ENCODE measurements at regions not wholly inside any gene's neighbourhood (a gene's known extent, or its start where the extent isn't known, plus 50 kb on each side); places are given as distances from the start of the nearest gene placed in this dataset.

DNA sequence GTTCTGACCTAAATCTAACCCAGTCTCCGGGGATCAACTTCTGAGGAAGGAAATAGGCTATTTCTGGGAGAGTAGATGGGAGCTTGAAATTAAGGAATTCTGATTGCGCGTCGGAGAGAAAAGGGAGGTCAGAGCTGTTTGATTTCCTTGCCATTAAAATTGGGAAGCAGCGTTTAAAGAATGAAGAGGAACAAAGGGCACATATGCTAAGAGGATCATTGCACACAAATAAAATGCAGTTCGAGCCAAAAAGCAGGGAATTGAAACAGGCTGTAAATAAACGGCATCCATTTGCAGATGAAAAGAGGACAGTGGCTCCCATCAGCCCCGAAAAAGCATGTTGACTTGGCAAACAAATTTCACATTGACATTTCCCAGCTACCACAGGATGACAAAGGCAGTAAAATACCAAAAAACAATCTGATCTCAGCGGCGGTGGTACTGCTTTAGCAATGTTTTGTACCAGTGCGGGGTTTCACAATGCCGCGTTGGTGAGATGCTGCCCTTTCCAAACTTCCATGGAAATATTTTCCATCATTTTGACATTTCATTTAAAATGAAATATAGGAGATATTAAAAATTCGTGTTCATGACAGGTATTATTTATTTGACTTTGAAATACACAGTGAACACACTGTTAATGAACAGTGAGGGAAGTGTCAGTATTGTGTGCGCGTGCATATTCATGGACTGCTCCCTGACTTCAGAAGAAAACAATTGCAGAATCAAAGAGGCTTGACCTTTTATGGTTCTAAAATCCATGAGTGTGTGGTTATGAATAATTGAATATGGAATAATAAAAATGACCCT lies 108.8 kb downstream of the SQOR start:
- no peak for TF ChIP-seq GATA2 (IDR thresholded peaks at IDR 0.05; ENCODE audit: low read depth, low read length)
- TF ChIP-seq GATA3 (IDR thresholded peaks at IDR 0.05; ENCODE audit: low read depth, low read length) = no peak

DNA sequence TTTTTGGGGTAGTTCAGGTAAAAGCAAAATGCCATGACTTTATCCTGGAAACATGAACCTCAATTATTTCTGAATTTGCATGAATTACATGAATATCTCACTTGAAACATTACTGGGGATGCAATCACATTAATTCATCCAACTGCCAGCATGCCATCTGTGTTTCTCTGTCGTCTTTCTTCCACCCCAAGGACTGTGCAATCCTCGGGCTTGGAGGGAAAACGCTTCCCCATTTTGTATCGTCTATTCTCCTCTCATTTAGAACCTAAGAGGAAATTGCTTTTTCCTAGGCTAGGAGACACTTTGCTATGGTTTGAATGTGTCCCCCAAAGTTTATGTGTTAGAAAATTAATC lies 109.4 kb downstream of the SQOR start:
- TF ChIP-seq GATA3 (IDR thresholded peaks at IDR 0.05; ENCODE audit: low read depth, low read length) (no peak), GATA2 (IDR thresholded peaks at IDR 0.05; ENCODE audit: low read depth, low read length) (no peak)

DNA sequence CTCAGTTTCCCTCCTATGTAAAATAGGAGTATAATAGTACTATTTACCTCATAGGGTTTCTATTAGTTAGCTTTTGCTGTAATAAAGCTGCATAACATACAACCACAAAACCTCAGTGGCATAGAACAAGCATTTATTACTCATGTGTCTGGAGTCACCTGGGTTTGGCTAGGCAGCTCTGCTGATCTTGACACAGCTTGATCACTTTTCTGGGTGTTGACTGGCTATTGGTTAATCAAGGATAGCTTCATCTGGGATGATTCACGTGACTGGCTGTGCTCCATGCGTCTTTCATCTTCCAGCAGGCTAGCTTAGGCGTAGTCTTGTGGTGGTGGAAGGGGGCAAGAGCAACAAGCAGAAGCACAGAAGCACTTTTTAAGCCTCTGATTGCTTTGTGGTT lies 112.6 kb downstream of the SQOR start:
- TF ChIP-seq GATA2 (IDR thresholded peaks at IDR 0.05; ENCODE audit: low read depth, low read length) (no peak), GATA3 (IDR thresholded peaks at IDR 0.05; ENCODE audit: low read depth, low read length) (no peak)

DNA sequence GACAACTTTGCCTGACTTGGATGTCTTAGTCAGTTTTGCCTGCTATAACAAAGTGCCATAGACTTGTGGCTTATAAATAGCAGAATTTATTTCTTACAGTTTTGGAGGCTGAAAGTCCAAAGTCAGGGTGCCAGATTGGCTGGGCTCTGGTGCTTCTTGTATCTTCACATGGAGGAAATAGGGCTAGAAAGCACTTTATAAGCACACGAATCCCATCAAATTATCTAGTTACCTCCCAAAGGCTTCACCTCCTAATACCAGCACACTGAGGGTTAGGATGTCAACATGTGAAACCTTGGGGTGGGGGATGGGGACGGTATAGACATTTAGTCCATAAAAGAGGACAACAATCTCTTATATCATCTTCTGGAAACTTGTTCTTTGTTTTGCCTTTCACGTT lies 116.8 kb downstream of the SQOR start:
- no peak for TF ChIP-seq GATA3 (IDR thresholded peaks at IDR 0.05; ENCODE audit: low read depth, low read length)
- TF ChIP-seq GATA2 (IDR thresholded peaks at IDR 0.05; ENCODE audit: low read depth, low read length) = no peak

DNA sequence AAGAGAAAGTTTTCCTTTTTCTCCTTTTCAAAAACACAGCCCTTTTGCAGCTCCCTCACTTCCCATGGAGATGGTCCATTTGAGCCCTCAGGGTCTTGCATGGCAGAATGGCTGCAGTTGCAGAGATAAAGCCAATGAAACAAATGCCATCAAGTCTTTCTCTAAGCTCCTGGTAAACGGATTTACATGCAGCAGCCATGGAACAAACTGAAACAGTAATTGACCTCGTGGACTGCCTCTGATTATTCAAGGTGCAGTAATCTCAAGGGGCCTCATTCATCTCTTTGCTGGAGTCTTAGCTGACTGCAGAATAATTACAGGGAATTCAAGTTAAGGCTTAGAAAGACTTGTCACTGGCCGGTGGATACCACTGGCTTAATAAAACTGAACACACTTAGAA lies 125.1 kb downstream of the SQOR start:
- TF ChIP-seq GATA3 (IDR thresholded peaks at IDR 0.05; ENCODE audit: low read depth, low read length) (no peak), GATA2 (IDR thresholded peaks at IDR 0.05; ENCODE audit: low read depth, low read length) (no peak)

DNA sequence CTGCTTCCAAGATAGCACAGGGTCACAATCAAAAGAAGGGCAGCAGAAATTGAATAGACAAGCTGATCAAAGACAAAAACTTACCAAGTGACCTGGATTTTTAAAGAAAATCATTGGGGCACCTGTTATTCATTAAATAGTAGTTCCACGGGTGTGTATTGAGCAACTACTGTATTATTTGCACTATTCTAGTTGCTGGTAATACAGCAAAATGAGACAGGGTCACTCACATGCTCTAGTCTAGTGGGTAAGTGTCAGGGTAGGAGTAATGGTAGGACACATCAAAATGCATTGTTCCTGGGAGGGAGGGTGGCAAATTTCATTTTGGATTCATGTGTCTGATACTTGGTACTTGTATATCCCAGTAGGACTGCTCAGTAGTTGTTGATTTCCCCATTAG lies 127.9 kb downstream of the SQOR start:
- no peak for TF ChIP-seq GATA3 (IDR thresholded peaks at IDR 0.05; ENCODE audit: low read depth, low read length)

DNA sequence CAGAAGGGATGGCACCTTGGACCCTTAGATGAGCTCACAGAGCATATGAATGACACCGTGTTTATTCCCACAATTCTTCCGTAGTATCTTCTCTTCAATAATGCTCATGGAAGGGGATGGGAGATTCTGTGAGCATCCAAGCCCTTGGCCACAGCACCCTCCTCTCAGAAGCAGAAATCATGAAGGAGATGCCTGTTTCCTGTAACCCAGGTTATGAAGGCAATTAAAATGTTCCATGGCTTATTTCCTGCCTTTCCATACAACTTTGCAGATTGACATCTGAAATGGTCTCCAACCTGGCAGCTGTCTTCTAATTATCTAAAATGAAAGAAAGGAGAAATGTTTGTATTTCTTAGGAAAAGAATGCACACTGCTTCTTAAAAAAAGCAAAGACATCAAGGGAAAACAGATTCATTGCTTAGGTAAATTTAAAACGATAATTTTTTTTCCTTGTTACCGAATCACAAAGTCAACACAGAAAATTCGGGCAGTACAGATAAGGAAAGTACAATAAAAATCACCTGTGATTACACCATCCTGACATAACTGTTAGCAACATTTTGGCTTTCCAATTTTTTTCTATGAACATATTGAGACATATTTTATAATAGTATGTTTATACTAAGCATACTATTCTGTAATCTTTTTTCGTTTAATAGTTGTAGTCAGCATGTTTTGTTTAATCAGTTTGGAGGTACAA lies 128.5 kb downstream of the SQOR start:
- no peak for TF ChIP-seq GATA3 (IDR thresholded peaks at IDR 0.05; ENCODE audit: low read depth, low read length)
- TF ChIP-seq GATA2 (IDR thresholded peaks at IDR 0.05; ENCODE audit: low read depth, low read length) = no peak

DNA sequence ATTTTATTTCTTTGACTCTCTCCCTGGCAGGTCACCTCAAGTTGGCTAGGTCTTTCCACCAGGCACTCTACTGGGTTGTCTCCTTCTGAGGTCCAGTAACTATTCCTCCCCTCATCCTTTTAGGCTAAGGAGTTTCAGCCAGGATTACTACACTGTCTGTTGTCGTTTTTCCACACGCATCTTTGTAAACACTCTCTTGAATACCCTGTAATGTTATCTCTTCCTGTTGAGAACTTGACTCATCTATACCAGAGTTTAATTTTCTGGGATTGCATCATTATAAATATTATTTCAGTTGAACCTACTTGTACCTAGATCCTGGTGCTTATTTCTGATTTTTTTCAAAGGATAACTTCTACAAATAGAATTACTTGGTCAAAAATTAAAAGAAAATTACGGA lies 138.3 kb downstream of the SQOR start:
- no peak for TF ChIP-seq GATA2 (IDR thresholded peaks at IDR 0.05; ENCODE audit: low read depth, low read length)
- no peak for TF ChIP-seq GATA3 (IDR thresholded peaks at IDR 0.05; ENCODE audit: low read depth, low read length)

DNA sequence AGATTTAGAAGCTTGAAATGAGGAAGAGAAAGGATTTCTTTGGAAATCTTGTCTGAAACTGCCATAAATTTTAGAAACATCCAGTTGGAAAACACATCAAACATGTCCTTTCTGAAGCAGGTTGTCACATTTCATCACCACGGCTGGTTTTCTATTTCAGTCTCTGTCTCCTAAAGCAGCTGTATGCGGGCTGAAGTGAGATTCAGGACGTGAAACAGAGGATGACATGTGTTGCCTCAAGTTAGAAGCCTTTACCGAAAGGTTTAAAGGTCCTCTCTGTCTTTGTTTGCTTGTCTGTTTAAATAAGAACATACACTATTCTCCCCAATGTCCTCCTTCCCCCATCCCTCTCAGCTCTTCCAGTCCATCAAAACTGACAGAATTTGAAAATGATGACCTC lies 141.9 kb downstream of the SQOR start:
- TF ChIP-seq GATA2 (IDR thresholded peaks at IDR 0.05; ENCODE audit: low read depth, low read length) (no peak), GATA3 (IDR thresholded peaks at IDR 0.05; ENCODE audit: low read depth, low read length) (no peak)

DNA sequence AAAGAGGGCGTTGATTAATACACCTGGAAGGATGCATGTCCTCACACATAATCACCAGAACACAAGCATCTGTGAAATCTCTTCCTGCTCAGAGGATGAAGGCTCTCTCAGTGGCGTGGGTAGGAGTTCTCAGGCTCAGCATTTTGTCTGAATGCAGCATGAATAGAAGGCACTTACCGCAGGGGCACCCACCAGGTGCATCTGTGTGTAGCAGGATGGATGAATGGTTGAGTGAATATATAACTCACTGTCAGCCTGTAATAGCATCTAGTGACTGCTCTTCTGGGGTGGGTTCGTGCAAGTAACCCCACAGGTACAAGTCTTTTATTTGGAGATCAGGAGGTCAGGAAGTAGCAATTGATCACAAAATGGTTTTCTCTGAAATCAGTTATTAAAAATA lies 143.0 kb downstream of the SQOR start:
- TF ChIP-seq GATA2 (IDR thresholded peaks at IDR 0.05; ENCODE audit: low read depth, low read length) (no peak), GATA3 (IDR thresholded peaks at IDR 0.05; ENCODE audit: low read depth, low read length) (no peak)

DNA sequence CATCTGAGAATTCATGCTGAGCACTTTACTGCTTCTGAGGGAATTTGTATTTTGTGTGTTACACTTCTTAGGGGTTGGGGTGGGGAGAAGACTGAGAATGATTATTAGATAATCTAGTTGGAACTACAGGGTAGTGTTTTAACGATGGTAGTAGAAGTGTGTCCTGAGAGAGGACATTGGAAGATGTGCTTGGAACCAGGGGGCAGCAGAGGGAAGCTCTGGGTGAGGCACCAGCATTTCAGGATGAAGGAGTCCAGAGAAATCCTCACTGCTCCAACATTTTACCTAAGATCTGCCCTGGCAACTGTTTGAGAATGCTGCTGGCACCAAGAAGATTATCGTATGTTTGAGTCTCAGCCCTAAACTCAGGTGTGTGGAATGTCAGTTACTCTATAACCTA lies 145.5 kb downstream of the SQOR start:
- TF ChIP-seq GATA2 (IDR thresholded peaks at IDR 0.05; ENCODE audit: low read depth, low read length) (no peak), GATA3 (IDR thresholded peaks at IDR 0.05; ENCODE audit: low read depth, low read length) (no peak)

DNA sequence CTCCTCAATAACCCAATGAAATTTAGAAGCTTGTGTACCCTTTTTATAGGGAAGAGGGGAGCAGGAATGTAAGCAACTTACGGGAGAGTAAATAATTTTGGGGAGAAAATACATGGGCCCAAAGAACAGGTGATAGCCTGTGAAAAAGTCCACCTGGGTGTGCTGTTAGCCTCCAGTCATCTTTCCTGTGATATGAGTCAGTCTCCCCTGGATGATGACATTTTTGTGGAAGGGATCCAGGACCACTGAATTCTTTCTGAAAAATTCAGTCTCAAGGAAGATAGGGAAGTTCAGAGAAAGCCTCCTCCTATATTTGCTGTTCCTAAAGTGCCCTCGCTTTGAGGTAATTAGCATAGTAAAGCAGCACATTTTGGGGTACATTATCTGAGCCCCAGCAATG lies 149.8 kb downstream of the SQOR start:
- TF ChIP-seq GATA3 (IDR thresholded peaks at IDR 0.05; ENCODE audit: low read depth, low read length) = no peak
- TF ChIP-seq GATA2 (IDR thresholded peaks at IDR 0.05; ENCODE audit: low read depth, low read length) = no peak

DNA sequence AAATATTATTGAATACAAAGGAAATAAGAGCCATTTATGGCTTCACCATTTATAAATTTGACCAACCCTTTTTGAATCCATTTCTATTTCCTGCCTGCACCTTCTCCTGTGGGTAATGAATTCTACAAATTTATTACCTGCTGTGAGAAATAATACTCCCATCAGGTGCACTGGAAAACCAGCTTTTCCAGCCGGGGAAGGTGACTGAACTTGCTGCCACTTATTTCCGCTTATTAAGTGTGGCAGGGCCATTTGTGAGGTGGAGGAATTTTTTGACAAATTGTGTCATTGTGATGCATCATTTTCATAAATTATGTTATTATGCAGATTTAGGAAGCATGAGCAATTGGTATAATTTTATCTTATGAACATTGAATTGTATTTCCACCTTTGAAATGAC lies 151.1 kb downstream of the SQOR start:
- TF ChIP-seq GATA2 (IDR thresholded peaks at IDR 0.05; ENCODE audit: low read depth, low read length) (no peak), GATA3 (IDR thresholded peaks at IDR 0.05; ENCODE audit: low read depth, low read length) (no peak)

DNA sequence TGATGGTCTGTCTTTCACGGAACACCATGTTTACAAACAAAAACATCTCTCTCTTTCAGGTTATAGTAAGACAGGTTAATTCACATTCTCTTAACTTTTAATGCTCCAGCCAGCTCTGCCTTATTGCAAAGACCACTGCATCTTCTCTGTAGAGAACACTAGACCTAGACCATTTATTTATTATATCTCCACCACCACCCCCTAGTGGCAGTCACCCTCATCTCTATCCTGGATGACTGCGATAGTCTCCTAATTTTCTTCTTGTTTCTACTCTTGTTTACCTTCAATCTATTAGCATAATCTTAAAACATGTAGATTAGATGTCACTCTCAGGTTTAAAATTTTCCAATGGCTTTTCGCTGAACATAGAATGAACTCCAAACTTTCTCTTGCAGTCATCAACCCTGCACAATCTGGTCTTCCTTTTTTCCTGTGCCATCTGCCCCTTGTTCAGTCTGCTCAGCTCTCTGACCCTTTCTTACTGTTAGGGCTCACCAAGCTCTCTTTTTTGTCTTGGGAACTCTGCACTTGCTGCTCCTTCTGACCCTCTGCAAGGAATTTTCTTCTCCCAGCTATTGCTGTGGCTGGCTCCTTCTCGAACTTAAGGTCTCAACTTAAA lies 155.6 kb downstream of the SQOR start:
- TF ChIP-seq GATA2 (IDR thresholded peaks at IDR 0.05; ENCODE audit: low read depth, low read length) (no peak), GATA3 (IDR thresholded peaks at IDR 0.05; ENCODE audit: low read depth, low read length) (no peak)

DNA sequence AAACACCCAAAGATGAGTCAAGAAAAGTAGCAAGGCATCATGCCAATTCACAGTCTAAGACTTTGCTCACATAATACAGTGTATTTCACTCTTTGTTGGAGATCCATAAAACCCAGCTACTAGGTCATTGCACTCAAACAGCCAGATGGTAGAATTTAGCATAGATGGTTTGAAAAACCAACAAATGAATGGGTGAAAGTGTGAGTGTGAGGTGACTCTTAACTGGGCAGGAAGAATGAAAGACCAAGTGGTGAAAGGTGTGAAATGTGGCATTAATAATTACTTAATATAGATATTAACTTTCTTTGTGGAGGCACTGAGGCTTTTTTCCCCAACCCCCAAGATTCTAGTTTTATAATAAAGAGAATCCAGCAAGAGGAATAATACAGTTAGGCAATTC lies 159.5 kb downstream of the SQOR start:
- TF ChIP-seq GATA2 (IDR thresholded peaks at IDR 0.05; ENCODE audit: low read depth, low read length) = no peak
- TF ChIP-seq GATA3 (IDR thresholded peaks at IDR 0.05; ENCODE audit: low read depth, low read length) = no peak
